HUDEP-2 (cell line): ENCODE measurements at regions not wholly inside any gene's neighbourhood (a gene's known extent, or its start where the extent isn't known, plus 50 kb on each side); places are given as distances from the start of the nearest gene placed in this dataset.

Experiments used
- DNase-seq, 76 experiments: peaks; one replicate each; lab custom pipeline; 2025; ENCODE audit not compliant: unreplicated experiment in 76 of 76; lab: John Stamatoyannopoulos, UW

- no peak for DNase-seq
Observed at GRCh38 chr2:5539282-5540165, 152.7 kb upstream of the SOX11 start.

DNA sequence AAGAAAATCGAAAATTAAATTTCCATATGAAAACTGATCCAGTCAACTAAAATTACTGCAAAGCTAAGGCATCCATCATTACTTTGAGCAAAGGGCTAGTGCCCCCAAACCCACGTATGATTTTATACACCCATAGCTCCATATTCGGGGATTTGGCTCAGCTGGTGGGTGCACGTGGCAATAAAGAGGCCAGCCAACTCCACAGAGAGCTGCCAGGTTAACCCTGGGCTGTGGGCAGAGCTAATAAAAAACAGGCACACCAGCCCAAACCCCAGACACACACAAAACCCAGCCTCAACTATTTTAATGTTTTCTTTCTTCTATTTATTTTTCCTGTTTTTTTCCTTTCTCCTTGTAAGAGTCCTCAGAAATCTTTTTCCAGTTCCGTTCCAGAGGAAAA, 151.3 kb upstream of the SOX11 start:
- DNase-seq, result no peak

- no peak for DNase-seq
Observed at GRCh38 chr2:5544205-5544786, 147.9 kb upstream of the SOX11 start.

DNA sequence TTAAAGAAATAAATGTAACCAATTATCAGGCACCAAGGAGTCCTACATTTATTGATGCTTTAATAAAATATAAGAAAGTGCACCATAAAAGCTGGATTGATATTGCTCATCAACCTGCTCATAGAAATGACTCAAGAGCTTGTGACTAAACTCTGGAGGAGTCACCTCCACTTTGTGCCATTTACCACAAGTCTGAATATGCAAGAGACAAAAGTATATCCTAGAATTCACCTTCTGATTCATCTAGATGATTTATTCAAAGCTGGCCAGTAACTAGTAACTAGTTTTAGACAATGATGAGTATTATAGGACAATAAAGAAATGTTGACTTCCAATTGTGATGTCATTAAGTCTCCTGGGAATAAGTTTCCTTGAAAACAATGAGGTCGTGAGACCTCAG, 146.0 kb upstream of the SOX11 start:
- DNase-seq, result no peak

GRCh38 chr2:5548991-5549715, 143.0 kb upstream of the SOX11 start:
- no peak for DNase-seq

DNA sequence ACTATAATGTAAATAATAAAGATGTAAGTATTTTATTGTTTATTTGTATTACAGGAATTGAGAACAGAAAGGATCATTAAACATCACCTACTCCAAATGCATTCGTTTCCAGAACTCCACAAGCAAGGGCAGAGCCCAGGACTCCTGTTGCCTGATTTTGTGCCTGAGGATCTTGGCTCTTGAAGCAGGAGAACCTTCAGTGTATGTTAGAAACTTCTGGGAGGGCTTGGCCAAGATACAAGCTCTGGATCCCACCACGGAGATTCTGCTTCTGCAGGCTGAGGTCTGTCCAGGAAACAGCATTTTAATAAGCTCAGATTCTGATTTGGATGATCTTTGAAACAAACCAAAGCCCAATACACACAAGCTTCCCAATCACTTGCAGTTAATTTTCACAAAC, 142.4 kb upstream of the SOX11 start:
- no peak for DNase-seq

GRCh38 chr2:5555636-5556035, 136.5 kb upstream of the SOX11 start:
- no peak for DNase-seq

- no peak for DNase-seq
Observed at GRCh38 chr2:5561006-5561405, 131.2 kb upstream of the SOX11 start.

DNA sequence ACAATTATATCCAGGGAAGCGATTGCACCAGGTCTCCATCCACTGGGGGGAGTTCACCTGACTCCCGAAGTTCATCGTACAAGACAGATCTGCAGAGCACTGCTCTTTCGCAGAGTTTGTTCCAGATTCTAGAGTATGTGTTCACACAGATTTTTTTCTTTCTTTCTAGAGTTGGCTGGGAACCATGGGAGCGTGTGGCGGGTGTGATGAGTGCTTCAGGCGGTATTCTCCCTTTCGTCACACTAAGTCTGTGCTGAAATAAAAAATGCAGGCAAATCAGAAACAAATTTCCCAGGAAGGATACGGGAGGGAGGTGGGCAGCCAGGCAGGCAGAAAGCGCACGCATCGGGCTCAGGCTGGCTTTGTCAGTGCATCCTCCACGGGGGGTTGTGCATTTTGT, 129.8 kb upstream of the SOX11 start:
- no peak for DNase-seq

DNA sequence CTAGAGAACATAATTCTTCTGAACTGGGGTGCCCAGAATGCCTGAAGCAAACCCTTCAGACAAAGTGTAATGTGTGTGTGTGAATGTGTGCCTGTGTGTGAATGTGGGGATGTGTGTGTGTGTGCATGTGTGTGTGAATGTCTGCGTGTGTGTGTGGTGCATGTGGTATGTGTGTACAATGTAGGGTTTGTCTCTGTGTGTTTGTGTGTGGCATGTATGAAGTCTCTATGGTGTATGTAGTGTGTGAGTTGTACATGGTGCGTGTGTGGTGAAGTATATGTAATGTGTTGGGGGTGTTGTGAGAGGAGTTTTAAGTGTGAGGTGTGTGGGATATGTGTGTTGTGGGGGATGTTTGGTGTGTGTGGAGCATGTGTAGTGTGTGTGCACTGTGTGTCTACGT, 129.3 kb upstream of the SOX11 start:
- DNase-seq, result no peak

DNA sequence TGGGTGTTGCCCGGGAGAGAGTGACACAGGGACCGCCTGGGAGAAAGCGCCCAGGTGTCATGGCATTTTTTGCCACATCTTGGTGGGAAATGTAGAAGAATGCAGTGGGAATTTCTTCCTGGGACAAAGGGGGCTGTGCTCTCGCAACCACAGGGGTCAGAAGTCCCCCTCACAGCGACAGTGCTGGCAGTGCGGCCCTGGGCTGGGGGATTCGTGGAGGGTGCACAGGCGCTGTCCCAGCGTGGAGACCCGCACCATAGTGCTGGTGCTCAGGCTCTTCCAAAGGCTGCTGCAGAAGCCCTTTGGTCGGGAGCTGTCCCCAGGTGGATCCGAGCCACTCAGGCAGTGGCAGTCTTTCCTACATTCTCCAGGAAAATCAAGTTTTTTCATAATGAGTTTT, 128.8 kb upstream of the SOX11 start:
- no peak for DNase-seq

- no peak for DNase-seq
Observed at GRCh38 chr2:5569256-5569655, 122.9 kb upstream of the SOX11 start.

DNA sequence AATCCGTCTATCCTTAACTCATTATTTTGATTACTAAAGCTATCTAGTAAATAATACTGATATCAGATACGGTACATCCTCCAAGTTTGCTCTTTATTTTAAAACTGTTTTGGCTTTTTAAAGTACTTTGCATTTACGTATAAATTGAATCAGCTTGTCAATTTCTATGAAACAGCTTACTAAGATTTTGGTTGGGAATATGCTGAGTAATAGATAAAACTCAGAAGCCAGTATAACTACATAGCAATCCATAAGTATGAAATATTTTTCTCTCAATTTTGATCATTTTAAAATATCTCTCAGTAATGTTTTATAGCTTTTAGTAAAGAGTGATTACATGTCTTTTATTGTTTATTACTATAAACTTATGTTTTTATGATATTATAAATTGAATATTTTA, 116.2 kb upstream of the SOX11 start:
- no peak for DNase-seq

GRCh38 chr2:5587766-5588165, 104.4 kb upstream of the SOX11 start:
- DNase-seq, result no peak

DNA sequence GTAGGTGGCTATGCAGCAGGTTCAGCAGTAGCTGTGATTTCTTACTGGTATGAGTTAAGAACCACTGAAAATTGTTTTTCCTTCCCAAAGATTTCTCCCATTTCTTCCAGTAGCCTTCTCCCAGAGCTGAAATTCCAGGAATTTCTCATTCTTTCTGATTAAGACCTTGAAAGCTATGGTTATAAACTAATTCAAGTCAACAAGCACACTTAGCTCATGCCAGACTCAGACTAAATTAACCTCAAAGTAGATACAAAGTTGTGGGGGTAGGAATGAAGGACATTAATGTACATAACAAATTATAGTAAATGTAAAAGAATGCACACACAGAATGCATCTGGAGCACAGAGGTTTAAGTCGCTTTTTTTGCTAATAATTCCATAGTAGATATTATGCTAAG, 103.6 kb upstream of the SOX11 start:
- DNase-seq, result no peak

- no peak for DNase-seq
Observed at GRCh38 chr2:5589183-5589582, 103.0 kb upstream of the SOX11 start.

DNA sequence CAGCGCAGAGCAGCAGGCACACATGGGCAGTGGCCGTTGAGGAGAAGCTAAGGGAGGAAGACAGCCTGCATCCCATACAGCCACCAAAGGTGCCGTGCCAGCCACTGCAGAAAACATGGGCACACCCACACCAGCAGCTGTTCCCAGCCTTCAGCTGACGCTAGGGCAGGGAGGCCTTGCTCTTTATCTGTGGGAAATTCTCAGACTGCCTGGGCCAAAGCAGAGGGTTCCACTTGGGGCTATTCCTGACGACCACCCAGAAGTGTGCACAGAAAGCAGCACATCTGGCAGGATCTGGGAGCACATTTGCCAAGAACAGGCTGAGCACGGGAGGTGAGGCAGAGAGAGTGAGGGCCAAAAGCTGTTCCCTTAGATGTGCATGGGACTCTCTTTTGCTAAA, 101.3 kb upstream of the SOX11 start:
- DNase-seq, result no peak

- DNase-seq, result no peak
Observed at GRCh38 chr2:5592916-5593315, 99.3 kb upstream of the SOX11 start.

DNA sequence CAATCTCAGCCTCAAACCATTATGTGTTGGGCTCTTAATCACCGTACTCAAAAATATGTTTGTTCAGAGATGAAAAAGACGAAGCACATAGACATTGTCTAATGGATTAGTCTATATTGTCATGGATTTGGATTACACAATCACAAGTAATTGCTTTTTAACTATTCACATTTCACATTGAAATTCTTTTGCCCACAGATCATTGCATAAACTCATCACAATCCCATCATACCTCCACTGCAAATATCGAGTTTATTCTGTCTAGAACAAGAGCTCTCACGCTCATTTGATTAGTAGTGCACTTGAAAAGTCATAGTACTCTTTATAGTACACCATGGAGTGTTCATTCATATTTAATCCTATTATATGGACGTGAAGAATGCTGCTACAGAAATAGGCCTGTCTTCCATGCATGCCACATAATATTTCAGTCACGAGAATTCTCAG, 97.9 kb upstream of the SOX11 start:
- no peak for DNase-seq

- DNase-seq, result no peak
Observed at GRCh38 chr2:5596868-5597267, 95.3 kb upstream of the SOX11 start.

DNA sequence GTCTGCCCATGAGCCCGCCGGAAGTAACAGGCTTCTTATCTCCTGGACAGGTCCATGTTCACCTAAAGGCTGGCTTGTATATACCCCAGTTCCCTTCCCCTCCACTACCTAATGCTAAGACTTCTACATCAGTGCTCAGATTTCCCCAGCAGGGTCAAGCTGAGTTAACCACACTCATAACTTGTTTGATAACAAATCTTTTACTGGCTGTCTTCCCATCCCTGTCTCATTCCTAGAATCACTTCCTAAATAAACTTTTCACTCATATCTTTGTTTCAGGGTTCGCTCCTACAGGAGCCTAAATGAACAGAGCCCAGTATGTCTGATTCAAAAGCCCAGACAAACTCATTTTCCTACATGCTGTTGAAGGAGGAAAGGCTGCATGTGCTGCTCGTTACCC, 94.0 kb upstream of the SOX11 start:
- no peak for DNase-seq

- no peak for DNase-seq
Observed at GRCh38 chr2:5609201-5609600, 83.0 kb upstream of the SOX11 start.
